HepG2 (cell line): ENCODE measurements at regions not wholly inside any gene's neighbourhood (a gene's known extent, or its start where the extent isn't known, plus 50 kb on each side); places are given as distances from the start of the nearest gene placed in this dataset.
A peak's percentile ranks its signal among the peaks of the same experiment; 100 is the strongest.

Experiments
- CREB1 ChIP-seq, 2 experiments: fragments of 450-650 bp in 1 of 2; IDR thresholded peaks; 2 replicates each; pipeline ENCODE4 v1.6.1; 2016 to 2017; ENCODE audit warnings: control low read depth in 1 of 2, mild to moderate bottlenecking in 1 of 2, missing compliant biosample characterization in 1 of 2, missing genetic modification characterization in 1 of 2
- HOXA5 ChIP-seq: sonication (generic); formaldehyde crosslinking; IDR thresholded peaks from 2 replicates; pipeline ENCODE4 v1.4.0; 2020; ENCODE audit warnings: missing genetic modification reagents
- HOXD1 ChIP-seq: sonication (generic); formaldehyde crosslinking; IDR thresholded peaks from 2 replicates; pipeline ENCODE4 v1.5.0; 2020; ENCODE audit warnings: missing genetic modification reagents
- KDM5A ChIP-seq: fragments of 200-600 bp; sonication (generic); IDR thresholded peaks from 2 replicates; pipeline ENCODE4 v1.7.0; 2018; ENCODE audit warnings: antibody characterized with exemption, mild to moderate bottlenecking, low read length, borderline replicate concordance
- MAFF ChIP-seq: IDR thresholded peaks from 2 replicates; pipeline ENCODE4 v1.6.1; 2011; ENCODE audit warnings: low read depth, low read length, improper control_type of control experiment
- MBNL3 ChIP-seq: fragments of 250-450 bp; sonication (Bioruptor Pico); conservative IDR thresholded peaks from 2 replicates; pipeline ENCODE4 v1.8.0; 2022; ENCODE audit warnings: mild to moderate bottlenecking, inconsistent platforms
- SALL2 ChIP-seq: sonication (generic); formaldehyde crosslinking; IDR thresholded peaks from 2 replicates; pipeline ENCODE4 v1.8.1; 2023; ENCODE audit warnings: mild to moderate bottlenecking, missing genetic modification reagents, inconsistent platforms
- SNAI1 ChIP-seq: sonication (generic); formaldehyde crosslinking; IDR thresholded peaks from 2 replicates; pipeline ENCODE4 v1.5.0; 2020; ENCODE audit warnings: mild to moderate bottlenecking, missing genetic modification reagents, borderline replicate concordance
- SP2 ChIP-seq: sonication (generic); formaldehyde crosslinking; IDR thresholded peaks from 2 replicates; pipeline ENCODE4 v1.5.1; 2020; ENCODE audit warnings: mild to moderate bottlenecking, missing genetic modification reagents
- STAT5B ChIP-seq: sonication (generic); formaldehyde crosslinking; IDR thresholded peaks from 2 replicates; pipeline ENCODE4 v1.4.0; 2020; ENCODE audit warnings: missing genetic modification reagents
- TEAD3 ChIP-seq: optimal IDR thresholded peaks from 2 replicates; pipeline ENCODE3; 2016; ENCODE audit warnings: borderline replicate concordance
- ZFP36L2 ChIP-seq: sonication (generic); formaldehyde crosslinking; IDR thresholded peaks from 2 replicates; pipeline ENCODE4 v1.4.0; 2020; ENCODE audit warnings: missing genetic modification reagents
- ZKSCAN8 ChIP-seq: IDR thresholded peaks from 2 replicates; pipeline ENCODE4 v1.6.1; 2016; ENCODE audit warnings: borderline replicate concordance, missing genetic modification reagents, missing compliant biosample characterization
- ZNF317 ChIP-seq: sonication (generic); formaldehyde crosslinking; IDR thresholded peaks from 2 replicates; pipeline ENCODE4 v1.5.0; 2020; ENCODE audit warnings: mild to moderate bottlenecking, missing genetic modification reagents
- ZNF552 ChIP-seq: sonication (generic); formaldehyde crosslinking; IDR thresholded peaks from 2 replicates; pipeline ENCODE4 v1.9.0; 2022; ENCODE audit warnings: missing genetic modification reagents, mild to moderate bottlenecking, borderline replicate concordance
- ZNF563 ChIP-seq: sonication (generic); formaldehyde crosslinking; IDR thresholded peaks from 2 replicates; pipeline ENCODE4 v1.8.0; 2022; ENCODE audit warnings: mild to moderate bottlenecking, moderate library complexity, missing genetic modification reagents
- ZNF709 ChIP-seq: sonication (generic); formaldehyde crosslinking; IDR thresholded peaks from 2 replicates; pipeline ENCODE4 v1.5.0; 2020; ENCODE audit warnings: mild to moderate bottlenecking, missing genetic modification reagents
- ZNF737 ChIP-seq: sonication (generic); formaldehyde crosslinking; IDR thresholded peaks from 2 replicates; pipeline ENCODE4 v1.5.0; 2020; ENCODE audit warnings: missing genetic modification reagents, mild to moderate bottlenecking, borderline replicate concordance
- TF ChIP-seq, protein P1 (sequence below): sonication (generic); formaldehyde crosslinking; conservative IDR thresholded peaks from 2 replicates; pipeline ENCODE4 v1.8.0; 2022; ENCODE audit warnings: low read depth, missing genetic modification reagents
- TF ChIP-seq, protein P2 (sequence below): fragments of 450-650 bp; IDR thresholded peaks from 2 replicates; pipeline ENCODE4 v1.6.1; 2017; ENCODE audit warnings: mild to moderate bottlenecking
- TF ChIP-seq, protein P3 (sequence below): sonication (generic); formaldehyde crosslinking; IDR thresholded peaks from 2 replicates; pipeline ENCODE4 v1.4.0; 2020; ENCODE audit warnings: low read depth, missing genetic modification reagents
- TF ChIP-seq, protein P4 (sequence below): sonication (generic); formaldehyde crosslinking; IDR thresholded peaks from 2 replicates; pipeline ENCODE4 v1.9.0; 2021; ENCODE audit warnings: missing genetic modification reagents, borderline replicate concordance

DNA sequence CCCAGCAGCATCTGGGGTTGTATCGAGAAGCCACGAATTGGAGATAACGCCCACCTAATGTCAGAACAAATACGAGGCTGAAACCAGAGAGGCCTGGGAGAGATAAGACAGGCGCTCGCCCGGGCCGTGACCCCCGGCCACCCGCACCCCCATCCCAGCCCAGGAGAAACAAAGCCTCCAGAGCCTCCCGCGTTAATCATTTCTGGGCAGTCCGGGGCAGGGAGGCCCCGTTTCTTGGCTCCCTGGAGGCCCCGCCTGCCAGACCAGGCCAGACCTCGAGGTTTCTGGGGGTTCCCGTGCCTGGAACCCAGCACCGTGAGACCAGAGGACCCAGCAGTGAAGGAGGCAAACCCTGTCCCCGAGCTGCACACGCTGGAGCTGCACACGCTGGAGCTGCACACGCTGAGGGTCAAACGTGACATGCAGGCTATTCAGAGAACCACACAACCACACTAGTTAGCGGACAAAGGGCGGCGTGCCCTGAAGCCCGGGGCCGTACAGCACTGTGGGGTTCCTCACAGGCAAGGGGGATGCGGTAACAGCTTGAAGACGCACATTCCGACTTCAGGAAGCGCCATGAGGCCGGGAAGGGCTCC is 53.4 kb downstream of the FOXL3 start (continued):
- TF ChIP-seq, protein P1, sequence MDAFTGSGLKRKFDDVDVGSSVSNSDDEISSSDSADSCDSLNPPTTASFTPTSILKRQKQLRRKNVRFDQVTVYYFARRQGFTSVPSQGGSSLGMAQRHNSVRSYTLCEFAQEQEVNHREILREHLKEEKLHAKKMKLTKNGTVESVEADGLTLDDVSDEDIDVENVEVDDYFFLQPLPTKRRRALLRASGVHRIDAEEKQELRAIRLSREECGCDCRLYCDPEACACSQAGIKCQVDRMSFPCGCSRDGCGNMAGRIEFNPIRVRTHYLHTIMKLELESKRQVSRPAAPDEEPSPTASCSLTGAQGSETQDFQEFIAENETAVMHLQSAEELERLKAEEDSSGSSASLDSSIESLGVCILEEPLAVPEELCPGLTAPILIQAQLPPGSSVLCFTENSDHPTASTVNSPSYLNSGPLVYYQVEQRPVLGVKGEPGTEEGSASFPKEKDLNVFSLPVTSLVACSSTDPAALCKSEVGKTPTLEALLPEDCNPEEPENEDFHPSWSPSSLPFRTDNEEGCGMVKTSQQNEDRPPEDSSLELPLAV (CRISPR knock-in tag): no peak
- TF ChIP-seq MAFF (no peak), ZNF737 (no peak), HOXA5 (CRISPR knock-in tag) (no peak), ZFP36L2 (CRISPR knock-in tag) (no peak), CREB1 (IDR thresholded peaks at IDR 0.05) (no peak), CREB1 (CRISPR knock-in tag; IDR thresholded peaks at IDR 0.05) (no peak), KDM5A (no peak), SP2 (CRISPR knock-in tag) (no peak), ZNF552 (CRISPR knock-in tag) (no peak), SALL2 (CRISPR knock-in tag) (no peak), ZKSCAN8 (CRISPR knock-in tag) (no peak), STAT5B (CRISPR knock-in tag) (no peak), MBNL3 (no peak), ZNF317 (CRISPR knock-in tag) (no peak), ZNF563 (CRISPR knock-in tag) (no peak), HOXD1 (CRISPR knock-in tag) (no peak), TEAD3 (CRISPR knock-in tag) (peak; percentile 26), ZNF709 (no peak), SNAI1 (CRISPR knock-in tag) (no peak)
- TF ChIP-seq, protein P2, sequence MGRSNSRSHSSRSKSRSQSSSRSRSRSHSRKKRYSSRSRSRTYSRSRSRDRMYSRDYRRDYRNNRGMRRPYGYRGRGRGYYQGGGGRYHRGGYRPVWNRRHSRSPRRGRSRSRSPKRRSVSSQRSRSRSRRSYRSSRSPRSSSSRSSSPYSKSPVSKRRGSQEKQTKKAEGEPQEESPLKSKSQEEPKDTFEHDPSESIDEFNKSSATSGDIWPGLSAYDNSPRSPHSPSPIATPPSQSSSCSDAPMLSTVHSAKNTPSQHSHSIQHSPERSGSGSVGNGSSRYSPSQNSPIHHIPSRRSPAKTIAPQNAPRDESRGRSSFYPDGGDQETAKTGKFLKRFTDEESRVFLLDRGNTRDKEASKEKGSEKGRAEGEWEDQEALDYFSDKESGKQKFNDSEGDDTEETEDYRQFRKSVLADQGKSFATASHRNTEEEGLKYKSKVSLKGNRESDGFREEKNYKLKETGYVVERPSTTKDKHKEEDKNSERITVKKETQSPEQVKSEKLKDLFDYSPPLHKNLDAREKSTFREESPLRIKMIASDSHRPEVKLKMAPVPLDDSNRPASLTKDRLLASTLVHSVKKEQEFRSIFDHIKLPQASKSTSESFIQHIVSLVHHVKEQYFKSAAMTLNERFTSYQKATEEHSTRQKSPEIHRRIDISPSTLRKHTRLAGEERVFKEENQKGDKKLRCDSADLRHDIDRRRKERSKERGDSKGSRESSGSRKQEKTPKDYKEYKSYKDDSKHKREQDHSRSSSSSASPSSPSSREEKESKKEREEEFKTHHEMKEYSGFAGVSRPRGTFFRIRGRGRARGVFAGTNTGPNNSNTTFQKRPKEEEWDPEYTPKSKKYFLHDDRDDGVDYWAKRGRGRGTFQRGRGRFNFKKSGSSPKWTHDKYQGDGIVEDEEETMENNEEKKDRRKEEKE: no peak
- TF ChIP-seq, protein P3, sequence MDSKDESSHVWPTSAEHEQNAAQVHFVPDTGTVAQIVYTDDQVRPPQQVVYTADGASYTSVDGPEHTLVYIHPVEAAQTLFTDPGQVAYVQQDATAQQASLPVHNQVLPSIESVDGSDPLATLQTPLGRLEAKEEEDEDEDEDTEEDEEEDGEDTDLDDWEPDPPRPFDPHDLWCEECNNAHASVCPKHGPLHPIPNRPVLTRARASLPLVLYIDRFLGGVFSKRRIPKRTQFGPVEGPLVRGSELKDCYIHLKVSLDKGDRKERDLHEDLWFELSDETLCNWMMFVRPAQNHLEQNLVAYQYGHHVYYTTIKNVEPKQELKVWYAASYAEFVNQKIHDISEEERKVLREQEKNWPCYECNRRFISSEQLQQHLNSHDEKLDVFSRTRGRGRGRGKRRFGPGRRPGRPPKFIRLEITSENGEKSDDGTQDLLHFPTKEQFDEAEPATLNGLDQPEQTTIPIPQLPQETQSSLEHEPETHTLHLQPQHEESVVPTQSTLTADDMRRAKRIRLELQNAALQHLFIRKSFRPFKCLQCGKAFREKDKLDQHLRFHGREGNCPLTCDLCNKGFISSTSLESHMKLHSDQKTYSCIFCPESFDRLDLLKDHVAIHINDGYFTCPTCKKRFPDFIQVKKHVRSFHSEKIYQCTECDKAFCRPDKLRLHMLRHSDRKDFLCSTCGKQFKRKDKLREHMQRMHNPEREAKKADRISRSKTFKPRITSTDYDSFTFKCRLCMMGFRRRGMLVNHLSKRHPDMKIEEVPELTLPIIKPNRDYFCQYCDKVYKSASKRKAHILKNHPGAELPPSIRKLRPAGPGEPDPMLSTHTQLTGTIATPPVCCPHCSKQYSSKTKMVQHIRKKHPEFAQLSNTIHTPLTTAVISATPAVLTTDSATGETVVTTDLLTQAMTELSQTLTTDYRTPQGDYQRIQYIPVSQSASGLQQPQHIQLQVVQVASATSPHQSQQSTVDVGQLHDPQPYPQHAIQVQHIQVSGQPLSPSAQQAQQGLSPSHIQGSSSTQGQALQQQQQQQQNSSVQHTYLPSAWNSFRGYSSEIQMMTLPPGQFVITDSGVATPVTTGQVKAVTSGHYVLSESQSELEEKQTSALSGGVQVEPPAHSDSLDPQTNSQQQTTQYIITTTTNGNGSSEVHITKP (CRISPR knock-in tag): no peak
- TF ChIP-seq, protein P4, sequence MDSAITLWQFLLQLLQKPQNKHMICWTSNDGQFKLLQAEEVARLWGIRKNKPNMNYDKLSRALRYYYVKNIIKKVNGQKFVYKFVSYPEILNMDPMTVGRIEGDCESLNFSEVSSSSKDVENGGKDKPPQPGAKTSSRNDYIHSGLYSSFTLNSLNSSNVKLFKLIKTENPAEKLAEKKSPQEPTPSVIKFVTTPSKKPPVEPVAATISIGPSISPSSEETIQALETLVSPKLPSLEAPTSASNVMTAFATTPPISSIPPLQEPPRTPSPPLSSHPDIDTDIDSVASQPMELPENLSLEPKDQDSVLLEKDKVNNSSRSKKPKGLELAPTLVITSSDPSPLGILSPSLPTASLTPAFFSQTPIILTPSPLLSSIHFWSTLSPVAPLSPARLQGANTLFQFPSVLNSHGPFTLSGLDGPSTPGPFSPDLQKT (CRISPR knock-in tag): no peak
